ENCODE measurements at regions not wholly inside any gene's neighbourhood (a gene's known extent, or its start where the extent isn't known, plus 50 kb on each side); places are given as distances from the start of the nearest gene placed in this dataset.

DNA sequence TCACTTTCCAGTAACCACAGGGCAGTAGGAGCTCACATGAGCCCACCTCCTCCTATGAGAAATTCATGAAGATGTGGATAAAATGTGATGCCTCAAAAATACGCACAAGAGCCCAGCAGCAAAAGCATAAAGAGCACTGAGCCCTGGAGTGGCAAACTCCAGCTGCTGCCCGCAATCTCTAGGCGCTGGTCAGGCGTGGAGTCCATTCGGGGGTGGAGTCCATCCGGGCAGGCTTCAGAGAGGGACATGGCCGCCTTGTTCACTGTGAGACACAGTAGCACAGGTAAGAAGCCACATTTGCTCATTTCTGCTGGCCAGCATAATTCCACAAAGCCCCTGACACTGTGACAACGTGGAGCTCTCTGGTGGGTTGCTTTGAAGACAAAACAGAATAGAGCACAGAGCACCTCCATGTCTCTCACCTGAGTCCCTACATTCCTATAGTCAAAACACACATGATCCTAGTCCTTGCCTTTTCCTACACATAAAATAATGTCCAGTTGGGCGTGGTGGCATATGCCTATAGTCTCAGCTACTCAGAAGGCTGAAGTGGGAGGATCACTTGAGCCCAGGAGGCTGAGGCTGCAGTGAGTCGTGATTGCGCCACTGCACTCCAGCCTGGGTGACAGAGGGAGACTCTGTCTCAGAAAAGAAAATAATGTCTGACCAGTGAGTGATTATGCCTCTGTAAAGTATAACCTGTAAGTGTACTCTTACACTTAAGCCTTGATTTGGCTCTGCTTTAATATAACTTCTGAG lies 365.2 kb downstream of the GADD45G start:
- no peak for DNase-seq (ENCODE audit: low spot score)

DNA sequence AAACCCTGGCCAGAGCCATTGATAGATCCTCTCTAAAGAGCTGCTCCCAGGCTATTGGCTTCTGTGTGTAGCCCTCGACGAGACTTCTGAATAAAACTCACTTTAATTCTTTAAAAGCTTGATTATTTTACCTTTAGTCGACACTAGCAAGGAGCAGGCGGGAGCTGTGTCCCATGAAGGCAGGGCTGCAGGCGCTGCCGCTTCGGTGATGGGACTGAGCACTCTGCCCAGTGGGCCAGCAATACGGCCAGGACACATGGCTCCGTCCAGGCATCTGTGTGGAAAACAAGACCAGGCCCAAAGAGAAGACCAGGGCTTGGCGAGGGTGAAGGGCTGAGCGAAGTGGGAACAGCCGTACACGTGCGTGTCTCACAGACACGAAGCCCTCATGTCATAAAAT lies 365.9 kb downstream of the GADD45G start:
- no peak for DNase-seq (ENCODE audit: low spot score)

DNA sequence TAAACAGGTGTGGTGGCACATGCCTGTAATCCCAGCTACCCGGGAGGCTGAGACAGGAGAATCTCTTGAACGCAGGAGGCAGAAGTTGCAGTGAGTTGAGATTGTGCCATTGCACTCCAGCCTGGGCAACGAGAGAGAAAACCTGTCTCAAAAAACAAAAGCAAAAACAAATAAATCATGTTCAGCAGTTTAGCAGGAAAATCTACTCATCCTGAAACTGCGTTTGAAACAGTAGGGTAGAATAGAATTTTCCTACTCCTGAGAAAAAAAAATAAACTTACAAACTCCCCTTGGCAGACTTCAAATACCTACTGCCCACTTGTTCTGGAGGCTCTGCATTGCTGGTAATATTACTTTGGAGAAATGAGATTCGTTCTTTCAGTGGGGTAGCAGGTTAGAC lies 367.7 kb downstream of the GADD45G start:
- no peak for DNase-seq (ENCODE audit: low spot score)

- no peak for DNase-seq (ENCODE audit: low spot score)
These were observed 369.8 kb downstream of the GADD45G start for GRCh38 chr9:89974582-89974981.

DNA sequence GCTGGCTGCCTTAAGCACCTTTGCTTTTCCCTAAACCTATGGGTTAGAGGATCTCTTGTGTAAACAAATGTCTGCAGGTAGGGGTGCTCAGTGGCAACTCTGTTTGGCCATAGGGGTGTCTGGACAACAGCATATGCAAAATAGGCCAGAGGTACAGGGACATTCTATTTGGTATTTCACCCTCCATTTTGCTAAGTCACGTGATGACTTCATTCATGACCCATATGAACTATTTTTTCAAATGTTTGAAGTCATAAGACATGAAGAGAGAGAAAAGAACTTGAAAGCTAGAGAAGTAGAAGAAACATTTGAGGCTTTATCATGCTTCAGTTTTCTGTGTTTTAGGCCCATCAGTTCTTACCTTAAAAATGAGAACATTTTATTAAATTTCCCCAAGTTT lies 370.2 kb downstream of the GADD45G start:
- DNase-seq (ENCODE audit: low spot score), result no peak

DNA sequence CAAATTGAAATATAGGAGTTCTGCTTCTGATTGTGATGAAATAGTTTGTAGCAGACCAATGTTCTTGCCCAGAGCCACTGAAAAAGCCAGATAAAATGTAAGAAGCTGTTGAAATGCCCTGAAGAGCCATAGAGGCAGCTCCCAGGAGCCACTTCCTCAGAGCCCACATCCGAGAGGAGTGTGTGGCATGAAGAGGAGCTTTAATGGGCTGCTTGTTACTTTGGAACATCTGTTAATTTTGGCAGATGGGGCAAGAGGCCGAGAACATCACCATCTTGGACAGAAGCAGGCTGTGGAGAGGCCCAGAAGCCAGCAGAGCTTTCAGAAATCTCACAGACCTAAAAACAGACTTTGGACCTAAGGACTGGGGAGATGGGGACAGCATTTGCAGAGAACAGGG lies 370.8 kb downstream of the GADD45G start:
- no peak for DNase-seq (ENCODE audit: low spot score)

DNA sequence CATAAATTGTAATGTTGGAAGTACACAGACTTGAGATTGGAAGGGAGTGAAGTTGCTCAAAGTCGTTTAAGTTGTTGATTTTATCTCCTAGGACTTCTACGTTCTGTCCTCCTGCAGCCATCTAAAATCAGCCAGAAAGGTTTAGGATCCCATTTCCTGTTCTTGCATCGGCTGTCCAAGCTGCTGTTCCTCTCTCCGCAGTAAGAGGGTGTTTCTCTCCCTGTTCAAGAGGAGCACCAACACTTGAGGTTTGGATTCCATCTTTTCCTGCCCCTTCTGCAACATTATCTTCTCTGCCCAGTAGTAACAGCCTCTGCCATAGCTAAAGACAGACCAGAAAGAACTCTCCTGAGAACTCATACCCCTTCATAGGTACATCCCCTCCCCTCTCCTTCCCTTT lies 373.4 kb downstream of the GADD45G start:
- DNase-seq (ENCODE audit: low spot score), result no peak

DNA sequence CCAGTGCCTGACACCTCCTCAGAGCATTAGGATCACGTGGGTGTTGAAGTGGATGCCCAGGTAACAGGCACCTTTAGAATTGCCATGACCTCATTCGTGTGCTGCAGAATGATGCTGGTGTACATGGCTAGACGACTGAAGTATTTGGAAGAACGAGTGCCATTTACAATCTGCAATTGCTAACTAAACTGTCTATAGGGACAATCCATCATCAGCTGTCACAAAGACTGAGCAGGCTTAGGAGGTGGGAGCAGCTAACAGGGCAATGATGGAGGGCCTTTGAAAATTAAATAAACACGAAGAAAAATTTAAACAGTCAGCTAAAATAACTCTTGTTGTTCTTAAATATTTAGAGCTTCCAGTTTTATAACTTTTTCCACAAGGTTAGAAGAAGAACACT lies 375.8 kb downstream of the GADD45G start:
- DNase-seq (ENCODE audit: low spot score), result no peak

GRCh38 chr9:89982016-89982415 lies 377.2 kb downstream of the GADD45G start:
- no peak for DNase-seq (ENCODE audit: low spot score)

GRCh38 chr9:89983411-89983810 lies 378.6 kb downstream of the GADD45G start:
- no peak for DNase-seq (ENCODE audit: low spot score)

DNA sequence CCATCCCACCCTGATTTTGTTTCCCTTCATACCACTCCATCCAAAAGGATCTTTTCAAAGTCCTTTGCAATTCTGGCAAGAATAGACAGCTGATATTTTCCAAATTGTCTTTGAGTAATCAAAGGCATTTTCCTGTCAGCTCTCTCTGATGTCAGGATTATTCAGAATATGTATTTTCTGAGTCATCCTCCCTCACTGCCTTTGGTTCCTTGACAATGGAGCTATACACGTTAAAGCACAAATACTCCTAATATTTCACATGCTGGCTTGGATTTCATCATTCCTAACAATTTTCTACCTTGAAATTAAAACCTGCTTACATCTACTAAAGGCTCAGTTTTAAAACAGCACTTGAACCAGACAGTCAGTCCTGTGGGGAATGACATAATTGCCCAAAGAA lies 379.4 kb downstream of the GADD45G start:
- DNase-seq (ENCODE audit: low spot score), result no peak

DNA sequence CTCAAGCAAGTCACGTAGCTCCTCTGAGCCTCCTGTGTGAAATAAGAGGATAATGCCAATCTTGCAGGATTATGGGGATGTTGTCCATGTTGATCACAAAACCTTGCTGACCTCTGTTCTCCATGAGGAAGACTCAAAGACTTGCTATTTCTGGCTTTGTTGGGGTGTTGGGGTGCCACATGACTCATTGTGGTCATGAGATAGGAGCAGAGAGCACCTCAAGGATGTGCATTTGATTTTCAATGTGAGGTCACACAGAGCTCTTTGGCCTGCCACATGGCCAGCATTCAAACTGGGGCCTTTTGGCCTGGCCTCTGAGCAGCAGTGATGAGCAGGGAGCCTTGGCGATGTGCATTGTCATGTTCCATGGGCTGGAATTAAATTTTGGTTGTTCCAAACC lies 380.3 kb downstream of the GADD45G start:
- DNase-seq (ENCODE audit: low spot score), result no peak

GRCh38 chr9:89986190-89986589 lies 381.4 kb downstream of the GADD45G start:
- no peak for DNase-seq (ENCODE audit: low spot score)

DNA sequence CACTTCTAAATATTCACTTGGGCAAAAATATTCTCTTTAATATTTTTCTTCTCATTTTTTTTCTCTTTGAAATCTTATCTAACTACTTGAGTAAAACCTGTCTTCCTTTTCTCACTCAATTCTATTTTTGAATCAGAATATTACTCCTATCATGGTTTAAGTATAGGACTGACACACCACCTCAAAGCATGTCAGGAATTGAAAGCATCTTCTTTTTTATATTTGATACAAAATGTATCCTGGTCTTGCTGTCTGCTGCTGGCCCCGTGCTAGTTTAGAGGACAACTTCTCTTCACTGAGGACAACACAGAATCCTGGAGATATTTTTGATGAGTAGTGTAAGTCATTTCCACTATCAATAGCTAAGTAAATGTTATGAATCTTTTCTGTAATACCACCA lies 383.6 kb downstream of the GADD45G start:
- no peak for DNase-seq (ENCODE audit: low spot score)

DNA sequence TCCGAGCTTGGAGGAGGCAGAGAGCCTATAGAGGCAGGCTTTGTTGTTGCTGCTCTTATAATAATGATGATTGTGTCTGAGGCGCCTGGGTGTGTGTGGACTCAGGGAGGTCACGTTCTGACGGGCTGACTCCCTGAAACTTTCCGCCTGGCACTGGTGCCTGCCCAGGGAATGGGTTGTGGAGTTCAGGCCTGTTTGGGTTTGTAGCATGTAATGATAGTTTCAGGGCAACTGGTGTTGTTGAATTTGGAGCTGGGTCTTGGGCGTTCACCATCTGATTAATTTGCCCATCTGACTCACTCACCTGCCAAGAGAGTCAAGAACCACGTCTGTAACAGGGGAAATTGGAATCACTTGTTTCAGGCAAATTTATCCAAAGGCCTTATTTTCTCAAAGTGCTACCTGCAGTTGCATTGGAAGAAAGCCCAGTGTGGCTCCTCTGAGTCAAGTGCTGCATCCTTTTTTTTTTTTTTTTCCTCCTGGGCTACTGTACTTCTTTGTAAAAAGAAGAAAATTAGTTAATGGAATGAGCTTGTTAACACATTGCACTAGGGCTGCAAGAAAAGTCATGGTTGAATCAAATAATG lies 386.5 kb downstream of the GADD45G start:
- no peak for DNase-seq (ENCODE audit: low spot score)

DNA sequence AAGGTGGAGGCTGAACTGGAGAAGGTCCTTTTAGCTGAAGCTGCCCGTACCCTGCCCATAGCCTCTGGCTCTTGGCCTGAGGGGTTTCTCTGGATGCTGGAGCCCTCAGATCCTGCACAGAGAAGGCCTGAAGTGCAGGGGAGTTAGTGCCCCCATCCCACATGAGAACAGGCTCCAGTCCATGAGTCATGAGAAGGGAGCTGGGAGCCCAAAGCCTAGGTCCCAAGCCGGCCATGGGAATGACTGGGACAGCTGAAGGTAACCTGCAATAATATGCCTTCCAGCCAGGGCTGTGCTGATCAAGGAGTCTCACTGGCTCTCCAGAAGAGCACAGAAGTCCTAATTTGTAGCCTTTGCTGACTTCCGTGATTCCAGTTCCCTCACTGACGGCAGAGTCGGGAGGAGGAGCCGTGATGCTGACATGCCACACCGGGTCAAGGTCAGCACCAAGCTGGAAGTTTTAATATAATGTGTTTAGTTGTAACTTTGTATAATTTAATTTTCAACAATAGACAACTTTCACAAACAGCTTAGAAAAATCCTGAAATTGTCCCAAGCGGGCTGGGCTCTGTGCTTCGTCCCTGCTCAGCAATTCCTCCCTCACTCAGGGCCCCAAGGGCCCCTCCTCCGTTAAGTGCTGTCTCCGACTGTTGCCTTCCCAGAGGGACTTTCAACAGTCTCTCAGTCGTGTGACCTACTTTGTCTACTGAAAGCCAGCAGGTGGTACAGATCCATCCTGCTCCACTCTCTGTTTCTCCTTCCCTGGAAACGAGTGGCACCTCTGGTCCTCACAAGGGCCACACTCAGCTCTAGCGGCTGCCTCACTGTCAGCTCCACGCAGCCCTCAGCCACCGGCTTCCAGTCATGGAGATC lies 387.8 kb downstream of the GADD45G start:
- DNase-seq (ENCODE audit: low spot score), result no peak

DNA sequence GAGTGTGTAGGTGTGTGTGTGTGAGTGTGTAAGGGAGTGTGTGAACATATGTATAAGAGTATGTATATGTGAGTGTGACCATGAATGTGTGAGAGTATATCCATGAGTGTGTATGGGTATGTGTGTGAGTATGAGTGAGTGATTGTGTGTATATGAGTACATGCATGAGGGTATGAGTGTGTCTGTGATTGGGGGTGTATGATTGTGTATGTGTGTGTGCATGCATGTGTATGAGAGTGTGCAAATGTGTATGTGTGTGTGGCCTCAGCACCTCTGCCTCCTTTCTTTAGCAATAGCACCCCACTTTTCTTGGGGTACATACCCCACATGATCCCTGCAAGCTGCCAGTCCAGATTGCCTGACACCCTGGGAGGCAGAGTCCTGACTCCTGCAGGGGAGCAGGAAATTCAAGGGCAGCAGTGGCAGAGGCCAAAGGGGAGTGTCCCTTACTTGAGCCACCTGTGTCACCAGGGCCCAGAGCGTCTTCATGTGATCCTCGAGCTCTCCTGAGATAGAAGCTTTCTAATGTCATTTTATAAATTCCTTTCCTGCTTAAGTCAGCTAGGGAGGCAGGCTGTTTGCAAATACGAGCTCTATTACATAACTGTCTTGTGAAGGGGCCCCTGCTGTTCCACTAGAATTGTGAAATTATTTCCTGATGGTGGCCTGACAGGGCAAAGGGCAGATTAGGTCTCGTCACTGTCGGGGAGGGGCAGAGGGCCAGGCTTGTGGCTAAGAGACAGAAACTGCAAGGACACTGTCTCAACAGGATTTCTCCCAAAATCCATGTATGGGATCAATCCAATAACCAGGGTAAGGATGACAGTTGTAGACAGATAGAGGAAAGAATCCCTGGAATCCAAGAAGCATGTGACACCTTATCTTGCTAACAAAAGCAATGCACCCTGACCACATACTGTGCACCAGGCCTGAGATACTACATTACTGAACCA lies 389.1 kb downstream of the GADD45G start:
- DNase-seq (ENCODE audit: low spot score), result no peak

DNA sequence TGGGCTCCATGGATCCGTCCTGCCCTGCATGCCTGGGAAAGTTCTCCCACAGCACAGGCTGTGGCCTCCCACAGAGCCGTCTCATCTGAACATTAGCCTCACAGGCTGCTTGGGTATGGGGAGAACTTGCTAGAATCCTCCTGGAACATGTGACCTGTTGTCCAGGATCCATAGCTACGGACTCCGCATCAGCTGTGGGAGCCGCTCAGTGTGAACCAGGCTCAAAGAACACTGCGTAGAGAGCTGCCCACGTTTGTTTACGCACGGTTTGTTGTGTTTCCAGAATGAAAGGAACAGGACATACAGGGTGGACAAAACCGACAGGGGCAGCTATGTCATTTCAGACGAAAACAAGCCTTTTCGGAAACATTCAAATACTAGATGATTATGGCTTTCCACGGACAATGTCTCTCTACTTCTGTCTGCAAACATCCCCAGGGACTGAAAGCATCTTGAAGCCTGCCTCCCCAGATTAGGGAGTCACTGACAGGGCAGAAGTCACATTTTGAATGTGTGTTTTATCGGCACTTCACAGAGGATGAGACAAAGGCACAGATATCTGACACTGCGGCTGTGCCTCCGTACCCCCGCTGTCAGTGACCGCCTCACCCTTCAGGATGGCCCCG lies 390.3 kb downstream of the GADD45G start:
- DNase-seq (ENCODE audit: low spot score), result no peak

DNA sequence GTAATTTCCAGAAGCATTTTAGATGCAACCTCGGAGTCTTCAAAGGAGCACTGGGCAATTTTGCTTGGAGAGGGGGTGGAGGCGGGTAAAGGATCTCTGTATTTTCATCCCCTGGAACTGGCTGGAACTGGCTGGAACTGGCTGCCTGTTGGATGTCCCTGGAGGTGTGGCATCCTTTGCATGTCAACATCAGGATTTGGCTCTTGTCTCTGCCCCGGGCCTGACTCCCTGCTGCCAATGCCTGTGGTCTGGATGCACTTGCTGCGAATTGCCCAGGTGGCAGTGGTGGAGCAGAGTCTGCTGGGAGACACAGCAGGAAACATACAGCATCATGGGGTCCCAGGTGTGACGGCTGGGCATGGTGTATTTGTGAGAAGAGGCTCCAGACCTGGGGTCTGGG lies 391.3 kb downstream of the GADD45G start:
- no peak for DNase-seq (ENCODE audit: low spot score)

- DNase-seq (ENCODE audit: low spot score), result no peak
These were observed 392.0 kb downstream of the GADD45G start for GRCh38 chr9:89996773-89997172.

- DNase-seq (ENCODE audit: low spot score), result no peak
These were observed 393.8 kb downstream of the GADD45G start for GRCh38 chr9:89998633-89999032.

DNA sequence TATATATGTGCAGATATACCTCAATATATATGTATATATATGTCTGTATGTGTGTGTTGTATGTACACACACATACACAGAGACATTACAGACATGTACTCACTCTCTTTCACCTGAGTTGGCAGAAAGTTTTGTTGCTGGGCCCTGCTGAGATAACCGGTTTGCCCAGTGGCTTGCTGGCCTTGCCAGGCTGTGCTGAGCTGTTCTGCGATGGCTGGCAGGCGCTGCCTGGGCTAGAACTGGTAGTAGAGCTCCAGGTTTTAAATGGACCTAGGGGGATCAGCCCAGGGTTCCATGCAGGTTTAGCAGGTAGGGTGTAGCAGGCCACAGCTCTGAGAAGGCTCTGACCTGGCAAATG lies 394.3 kb downstream of the GADD45G start:
- no peak for DNase-seq (ENCODE audit: low spot score)

Measured in hematopoietic multipotent progenitor cell treated with erythropoietin and hydrocortisone succinate and interleukin-3 and kit ligand, for 15 days (in vitro differentiated cells).